Loucy (cell line): ENCODE measurements at regions not wholly inside any gene's neighbourhood (a gene's known extent, or its start where the extent isn't known, plus 50 kb on each side); places are given as distances from the start of the nearest gene placed in this dataset.

Experiments
- H2AFZ ChIP-seq: fragments of 200-600 bp; sonication (generic); 2 replicates; pipeline ENCODE4 v1.6.0; 2016; ENCODE audit warnings: antibody characterized with exemption, mild to moderate bottlenecking, low read length, moderate library complexity
- H3F3A ChIP-seq: fragments of 200-600 bp; 2 replicates; pipeline ENCODE4 v1.6.0; 2016; ENCODE audit warnings: antibody characterized with exemption, low read depth, mild to moderate bottlenecking
- H3K27me3 ChIP-seq: fragments of 200-600 bp; sonication (generic); 2 replicates; pipeline ENCODE4 v1.6.1; 2014; ENCODE audit warnings: low read length, mild to moderate bottlenecking; ENCODE audit not compliant: insufficient read depth, poor library complexity, severe bottlenecking
- H3K36me3 ChIP-seq: fragments of 200-600 bp; sonication (generic); 2 replicates; pipeline ENCODE4 v1.6.1; 2016; ENCODE audit warnings: low read length; ENCODE audit not compliant: insufficient read depth
- H3K4me1 ChIP-seq: fragments of 200-600 bp; sonication (generic); 2 replicates; pipeline ENCODE4 v1.5.1; 2014; ENCODE audit warnings: low read length, mild to moderate bottlenecking; ENCODE audit not compliant: insufficient read depth, poor library complexity, severe bottlenecking
- H3K4me2 ChIP-seq: fragments of 200-600 bp; sonication (generic); 2 replicates; pipeline ENCODE4 v1.6.0; 2014; ENCODE audit warnings: antibody characterized with exemption, low read length, low read depth, mild to moderate bottlenecking; ENCODE audit not compliant: poor library complexity, severe bottlenecking
- H3K4me3 ChIP-seq: fragments of 200-600 bp; sonication (generic); 2 replicates; pipeline ENCODE4 v1.5.1; 2014; ENCODE audit warnings: low read length, mild to moderate bottlenecking, mixed read lengths; ENCODE audit not compliant: poor library complexity, severe bottlenecking
- H3K79me2 ChIP-seq: fragments of 200-600 bp; sonication (generic); 2 replicates; pipeline ENCODE4 v1.6.1; 2014; ENCODE audit warnings: low read length; ENCODE audit not compliant: insufficient read depth
- H3K9ac ChIP-seq: fragments of 200-600 bp; sonication (generic); 2 replicates; pipeline ENCODE4 v1.6.0; 2014; ENCODE audit warnings: mild to moderate bottlenecking, low read depth, low read length, moderate library complexity; ENCODE audit not compliant: poor library complexity, severe bottlenecking
- H3K9me2 ChIP-seq: fragments of 200-600 bp; sonication (generic); replicated peaks from 2 replicates; pipeline ENCODE4 v1.6.1; 2016; ENCODE audit warnings: low read depth, low read length, mixed read lengths
- H3K9me3 ChIP-seq: fragments of 200-600 bp; sonication (generic); 2 replicates; pipeline ENCODE4 v1.6.1; 2014; ENCODE audit warnings: mild to moderate bottlenecking, antibody characterized with exemption, low read length, low read depth; ENCODE audit not compliant: insufficient read depth
- H4K20me1 ChIP-seq: fragments of 200-600 bp; sonication (generic); 2 replicates; pipeline ENCODE4 v1.6.0; 2014; ENCODE audit warnings: antibody characterized with exemption, low read length, mild to moderate bottlenecking; ENCODE audit not compliant: insufficient read depth, poor library complexity, severe bottlenecking
- CTCF ChIP-seq: fragments of 200-600 bp; sonication (generic); conservative IDR thresholded peaks from 2 replicates; pipeline ENCODE4 v1.5.1; 2014; ENCODE audit warnings: mild to moderate bottlenecking, antibody characterized with exemption, low read length
- EZH2phosphoT487 ChIP-seq: fragments of 200-600 bp; IDR thresholded peaks from 2 replicates; pipeline ENCODE4 v1.6.1; 2018; ENCODE audit warnings: antibody characterized with exemption, mild to moderate bottlenecking, moderate library complexity, borderline replicate concordance

GRCh38 chr6:156474507-156475120 is 302.6 kb upstream of the ARID1B start:
- Histone ChIP-seq H3K27me3 (no peaks in the 10 kb centered on the region), H3F3A (no peaks in the 10 kb centered on the region), H4K20me1 (no peaks in the 10 kb centered on the region), H3K9ac (no peak overlapping the region), H3K4me1 (peaks cover 3% of the 10 kb centered on the region), H3K9me3 (no peaks in the 10 kb centered on the region), H3K4me3 (no peak overlapping the region), H3K4me2 (no peak overlapping the region), H3K9me2 (no peaks in the 10 kb centered on the region), H2AFZ (no peak overlapping the region), H3K79me2 (no peaks in the 10 kb centered on the region), H3K36me3 (no peaks in the 10 kb centered on the region)
- no peak for TF ChIP-seq CTCF
- TF ChIP-seq EZH2phosphoT487 = no peak

- no peaks in the 10 kb centered on the region for H3K27me3 ChIP-seq
Measured at GRCh38 chr6:156471000-156471399, 306.2 kb upstream of the ARID1B start.

GRCh38 chr6:156464100-156464878 is 312.9 kb upstream of the ARID1B start:
- no peak for TF ChIP-seq CTCF
- no peak for TF ChIP-seq EZH2phosphoT487
- Histone ChIP-seq H3K4me2 (no peak overlapping the region), H3K9me2 (no peaks in the 10 kb centered on the region), H2AFZ (no peak overlapping the region), H4K20me1 (no peaks in the 10 kb centered on the region), H3K9me3 (no peaks in the 10 kb centered on the region), H3K4me1 (peaks cover 28% of the 10 kb centered on the region), H3K4me3 (no peak overlapping the region), H3F3A (no peaks in the 10 kb centered on the region), H3K79me2 (no peaks in the 10 kb centered on the region), H3K36me3 (no peaks in the 10 kb centered on the region), H3K27me3 (no peaks in the 10 kb centered on the region), H3K9ac (no peak overlapping the region)

More at GRCh38 chr6:156471000-156471399, 306.2 kb upstream of the ARID1B start:
- Histone ChIP-seq H3K4me3 (no peak overlapping the region), H3K9me2 (no peaks in the 10 kb centered on the region), H3K36me3 (no peaks in the 10 kb centered on the region), H2AFZ (no peak overlapping the region), H3K79me2 (no peaks in the 10 kb centered on the region), H3K9me3 (no peaks in the 10 kb centered on the region), H3K9ac (no peak overlapping the region), H4K20me1 (no peaks in the 10 kb centered on the region), H3K4me2 (no peak overlapping the region), H3F3A (no peaks in the 10 kb centered on the region), H3K4me1 (peaks cover 5% of the 10 kb centered on the region)
- TF ChIP-seq CTCF (no peak), EZH2phosphoT487 (no peak)
